ENCODE measurements at regions not wholly inside any gene's neighbourhood (a gene's known extent, or its start where the extent isn't known, plus 50 kb on each side); places are given as distances from the start of the nearest gene placed in this dataset.

- Histone ChIP-seq H3K9me3 (ENCODE audit: control insufficient read depth, insufficient read depth, low read depth, low read length) (peaks cover 3% of the 10 kb centered on the region; the same call in 1 of the 2 replicates), H3K36me3 (ENCODE audit: control insufficient read depth, insufficient read depth, low read length) (no peaks in the 10 kb centered on the region), H3K27me3 (ENCODE audit: control insufficient read depth, insufficient read depth, low read length) (no peaks in the 10 kb centered on the region), H3K4me3 (ENCODE audit: low read depth in 2 of 2, low read length in 2 of 2) (no peak overlapping the region), H3K4me1 (ENCODE audit: control insufficient read depth, insufficient read depth, low read length) (no peaks in the 10 kb centered on the region), H3K27ac (ENCODE audit: low read length) (no peak overlapping the region)
- intact Hi-C loops (cut with micrococcal nuclease; ENCODE audit: unreplicated experiment) (no loop called here), in situ Hi-C loops (cut with HindIII; ENCODE audit: low pct_unique_long_range_greater_than_20kb, low sequenced_read_pairs) (no loop called here)
- POLR2A ChIA-PET: no interaction called here
- TF ChIP-seq TCF7L2 (IDR thresholded peaks at IDR 0.05; ENCODE audit: low read depth, low read length) (no peak), SIN3A (IDR thresholded peaks at IDR 0.05; ENCODE audit: borderline replicate concordance, insufficient read depth, low read depth, low read length) (no peak), CTCF (IDR thresholded peaks at IDR 0.05) (no peak), REST (IDR thresholded peaks at IDR 0.05; ENCODE audit: insufficient read depth in 1 of 2, low read depth in 2 of 2, low read length in 1 of 2) (no peak), POLR2AphosphoS5 (IDR thresholded peaks at IDR 0.05; ENCODE audit: low read depth, low read length) (no peak)
- CTCF ChIA-PET: no interaction called here
- BruUV-seq (replicated peaks): no TSS peak
- ATAC-seq: no peak
- DNase-seq (ENCODE audit: low read depth, low spot score): no peak
These were observed 653.7 kb downstream of the CDH18 start for GRCh38 chr5:19334278-19334677.

GRCh38 chr5:19342942-19343341 is 645.1 kb downstream of the CDH18 start:
- H3K27me3 ChIP-seq (ENCODE audit: control insufficient read depth, insufficient read depth, low read length): no peaks in the 10 kb centered on the region
- intact Hi-C loops (cut with micrococcal nuclease; ENCODE audit: unreplicated experiment): no loop called here
- ChIA-PET CTCF (no interaction called here), POLR2A (no interaction called here)
- H3K9me3 ChIP-seq (ENCODE audit: control insufficient read depth, insufficient read depth, low read depth, low read length): no peaks in the 10 kb centered on the region
- BruUV-seq (replicated peaks): no TSS peak
- in situ Hi-C loops (cut with HindIII; ENCODE audit: low pct_unique_long_range_greater_than_20kb, low sequenced_read_pairs): no loop called here
- no peak overlapping the region for H3K4me3 ChIP-seq (ENCODE audit: low read depth in 2 of 2, low read length in 2 of 2)
- no peaks in the 10 kb centered on the region for H3K4me1 ChIP-seq (ENCODE audit: control insufficient read depth, insufficient read depth, low read length)
- H3K27ac ChIP-seq (ENCODE audit: low read length): no peak overlapping the region
- TF ChIP-seq REST (IDR thresholded peaks at IDR 0.05; ENCODE audit: insufficient read depth in 1 of 2, low read depth in 2 of 2, low read length in 1 of 2) (no peak), POLR2AphosphoS5 (IDR thresholded peaks at IDR 0.05; ENCODE audit: low read depth, low read length) (no peak), CTCF (IDR thresholded peaks at IDR 0.05) (no peak), SIN3A (IDR thresholded peaks at IDR 0.05; ENCODE audit: borderline replicate concordance, insufficient read depth, low read depth, low read length) (no peak), TCF7L2 (IDR thresholded peaks at IDR 0.05; ENCODE audit: low read depth, low read length) (no peak)
- DNase-seq (ENCODE audit: low read depth, low spot score): no peak
- H3K36me3 ChIP-seq (ENCODE audit: control insufficient read depth, insufficient read depth, low read length): no peaks in the 10 kb centered on the region
- no peak for ATAC-seq
